Bronchial epithelial cell (primary cell): ENCODE measurements at regions not wholly inside any gene's neighbourhood (a gene's known extent, or its start where the extent isn't known, plus 50 kb on each side); places are given as distances from the start of the nearest gene placed in this dataset.

Source experiments
- DNase-seq: peaks from one replicate; pipeline ENCODE4 v3.0.0-alpha.2; 2010; ENCODE audit warnings: low read depth
- FAIRE-seq: peaks from 2 replicates; lab custom pipeline; 2011; peaks lifted over from hg19 to GRCh38; lab: Jason Lieb, UNC
- H3K27me3 ChIP-seq: 2 replicates; pipeline ENCODE4 v1.5.1; 2011; ENCODE audit warnings: low read length; ENCODE audit not compliant: control insufficient read depth, insufficient read depth
- H3K36me3 ChIP-seq: 2 replicates; pipeline ENCODE4 v1.5.1; 2011; ENCODE audit warnings: low read length; ENCODE audit not compliant: control insufficient read depth, insufficient read depth
- H3K4me3 ChIP-seq: 2 replicates; pipeline ENCODE4 v1.5.1; 2011; ENCODE audit warnings: mild to moderate bottlenecking, low read depth, low read length, control low read depth
- TF ChIP-seq, protein P1 (sequence below): IDR thresholded peaks from 2 replicates; pipeline ENCODE4 v1.5.1; 2011; ENCODE audit warnings: mild to moderate bottlenecking, moderate library complexity, low read length, control low read depth, inconsistent platforms; ENCODE audit not compliant: insufficient read depth, severe bottlenecking

DNA sequence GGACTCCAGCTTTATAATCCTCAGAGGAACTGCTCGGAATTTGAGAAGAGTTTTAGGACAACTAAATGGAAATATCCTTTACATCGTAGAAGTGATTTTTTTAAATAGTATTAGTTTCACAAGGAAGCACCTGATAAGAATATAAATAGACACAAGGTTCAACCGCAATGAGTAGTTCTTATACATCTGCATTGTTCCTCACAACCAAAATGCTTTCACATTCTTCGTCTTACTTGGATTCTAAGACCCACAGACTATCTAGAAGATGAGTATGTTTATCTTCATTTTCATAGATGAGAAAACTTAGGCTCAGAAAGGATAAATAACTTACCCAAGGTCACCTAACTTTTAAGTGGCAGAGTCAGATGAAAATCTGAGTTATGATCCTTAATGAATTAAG lies 469.0 kb downstream of the GALC start:
- H3K36me3 ChIP-seq: no peaks in the 10 kb centered on the region
- FAIRE-seq: no peak
- TF ChIP-seq, protein P1, sequence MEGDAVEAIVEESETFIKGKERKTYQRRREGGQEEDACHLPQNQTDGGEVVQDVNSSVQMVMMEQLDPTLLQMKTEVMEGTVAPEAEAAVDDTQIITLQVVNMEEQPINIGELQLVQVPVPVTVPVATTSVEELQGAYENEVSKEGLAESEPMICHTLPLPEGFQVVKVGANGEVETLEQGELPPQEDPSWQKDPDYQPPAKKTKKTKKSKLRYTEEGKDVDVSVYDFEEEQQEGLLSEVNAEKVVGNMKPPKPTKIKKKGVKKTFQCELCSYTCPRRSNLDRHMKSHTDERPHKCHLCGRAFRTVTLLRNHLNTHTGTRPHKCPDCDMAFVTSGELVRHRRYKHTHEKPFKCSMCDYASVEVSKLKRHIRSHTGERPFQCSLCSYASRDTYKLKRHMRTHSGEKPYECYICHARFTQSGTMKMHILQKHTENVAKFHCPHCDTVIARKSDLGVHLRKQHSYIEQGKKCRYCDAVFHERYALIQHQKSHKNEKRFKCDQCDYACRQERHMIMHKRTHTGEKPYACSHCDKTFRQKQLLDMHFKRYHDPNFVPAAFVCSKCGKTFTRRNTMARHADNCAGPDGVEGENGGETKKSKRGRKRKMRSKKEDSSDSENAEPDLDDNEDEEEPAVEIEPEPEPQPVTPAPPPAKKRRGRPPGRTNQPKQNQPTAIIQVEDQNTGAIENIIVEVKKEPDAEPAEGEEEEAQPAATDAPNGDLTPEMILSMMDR: no peak

DNA sequence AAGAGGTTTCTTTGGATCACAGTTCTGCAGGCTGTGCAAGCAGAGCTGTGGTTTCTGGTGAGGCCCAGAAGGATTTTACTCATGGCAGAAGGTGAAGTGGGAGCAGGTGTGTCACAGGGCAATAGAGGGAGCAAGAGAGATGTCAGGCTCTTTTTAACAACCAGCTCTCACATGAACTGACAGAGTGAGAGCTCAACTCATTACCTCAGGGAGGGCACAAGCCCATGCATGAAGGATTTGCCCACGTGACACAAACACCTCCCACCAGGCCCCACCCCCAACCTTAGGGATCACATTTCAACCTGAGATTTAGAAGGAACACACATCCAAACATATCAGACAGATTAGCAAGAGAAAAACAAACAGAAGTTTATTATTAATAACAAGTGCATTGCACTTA lies 470.4 kb downstream of the GALC start:
- DNase-seq (peak; percentile 72), FAIRE-seq (peak; percentile 23)
- H3K36me3 ChIP-seq: no peaks in the 10 kb centered on the region
- no peak overlapping the region for H3K4me3 ChIP-seq
- H3K27me3 ChIP-seq: no peaks in the 10 kb centered on the region
- TF ChIP-seq, protein P1: peak; percentile 16

More for the DNA sequence above, 469.0 kb downstream of the GALC start:
- Histone ChIP-seq H3K4me3 (no peak overlapping the region), H3K27me3 (no peaks in the 10 kb centered on the region)
- DNase-seq: no peak

DNA sequence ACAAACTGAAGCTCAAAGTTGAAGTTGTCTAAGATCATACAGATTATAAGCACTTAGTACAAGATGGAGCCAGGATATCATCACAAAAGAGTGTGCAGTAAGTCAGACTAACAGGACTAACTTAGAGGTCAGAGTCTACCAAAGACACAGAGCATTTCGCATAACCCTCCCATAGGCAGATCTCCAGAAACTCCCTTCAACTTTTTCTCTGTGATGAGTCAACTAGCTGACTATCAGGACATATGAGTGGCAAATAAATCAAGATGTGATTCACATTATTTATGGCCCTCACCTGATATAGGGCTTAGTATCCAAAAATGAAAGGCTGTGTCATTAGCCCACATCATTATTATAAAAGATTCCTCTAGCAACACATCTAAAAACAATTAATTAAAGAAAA lies 484.6 kb downstream of the GALC start:
- Histone ChIP-seq H3K36me3 (no peaks in the 10 kb centered on the region), H3K4me3 (no peak overlapping the region), H3K27me3 (no peaks in the 10 kb centered on the region)
- no peak for FAIRE-seq
- TF ChIP-seq, protein P1: no peak
- peak; percentile 40 for DNase-seq

DNA sequence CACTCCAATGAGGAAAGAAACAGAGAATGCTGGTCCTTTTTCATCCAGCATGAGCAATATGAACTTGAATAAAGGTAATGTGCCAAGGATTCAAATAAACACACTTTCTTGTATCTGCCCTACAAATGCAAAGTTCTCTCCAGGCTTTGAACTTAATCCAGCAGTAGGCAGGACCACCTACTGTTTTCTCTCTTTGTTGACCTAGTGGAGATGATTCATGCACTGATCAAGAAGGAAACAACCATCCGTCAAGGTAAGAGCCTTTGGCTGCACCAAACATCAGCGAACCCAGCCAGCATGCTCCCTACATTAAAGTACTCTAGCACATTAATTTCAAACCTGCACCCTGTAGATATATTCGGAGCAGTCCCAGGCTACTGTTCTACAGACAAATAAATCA lies 489.3 kb downstream of the GALC start:
- Histone ChIP-seq H3K27me3 (no peaks in the 10 kb centered on the region), H3K4me3 (no peak overlapping the region), H3K36me3 (no peaks in the 10 kb centered on the region)
- FAIRE-seq: no peak
- TF ChIP-seq, protein P1: no peak
- no peak for DNase-seq

DNA sequence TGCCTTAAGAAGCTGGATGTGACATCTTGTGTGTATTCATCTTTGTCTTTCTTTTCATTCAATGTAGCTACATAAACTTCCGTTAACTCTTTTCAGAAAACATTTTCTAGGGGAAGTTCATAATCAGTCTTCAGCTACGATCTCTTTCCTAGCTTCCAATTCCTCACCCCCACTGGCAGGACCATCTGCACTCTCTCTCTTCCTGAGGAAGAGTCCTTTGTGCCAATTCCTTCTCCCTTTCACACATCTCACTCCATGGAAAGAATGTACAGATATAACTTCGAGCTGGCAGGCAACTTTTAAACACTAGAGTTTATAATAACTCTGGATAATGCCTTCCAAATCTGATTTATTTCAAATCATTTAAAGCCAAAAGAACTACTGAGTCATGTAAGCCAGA lies 495.7 kb downstream of the GALC start:
- DNase-seq (no peak), FAIRE-seq (no peak)
- Histone ChIP-seq H3K36me3 (no peaks in the 10 kb centered on the region), H3K4me3 (no peak overlapping the region), H3K27me3 (no peaks in the 10 kb centered on the region)
- TF ChIP-seq, protein P1: no peak

DNA sequence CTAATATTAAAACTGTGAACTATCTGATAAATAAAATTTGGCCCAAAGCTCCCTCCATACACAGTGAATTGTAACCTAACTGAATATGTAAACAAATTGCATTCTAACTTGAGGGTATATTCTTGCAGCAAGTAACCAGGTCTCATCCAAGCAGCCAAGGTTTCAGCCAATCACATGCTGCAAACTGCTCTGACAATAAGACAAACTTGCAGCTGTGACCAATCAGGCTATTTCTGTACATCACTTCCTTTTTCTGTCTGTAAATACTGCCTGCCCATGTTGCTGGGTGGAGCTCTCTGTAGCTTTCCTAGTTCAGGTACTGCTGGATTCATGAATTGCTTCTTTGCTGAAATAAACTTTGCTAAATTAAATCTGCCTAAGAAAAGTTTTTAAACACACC lies 499.0 kb downstream of the GALC start:
- Histone ChIP-seq H3K4me3 (no peak overlapping the region), H3K27me3 (no peaks in the 10 kb centered on the region), H3K36me3 (no peaks in the 10 kb centered on the region)
- FAIRE-seq (no peak), DNase-seq (peak; percentile 12)
- TF ChIP-seq, protein P1: no peak
